ENCODE measurements at regions not wholly inside any gene's neighbourhood (a gene's known extent, or its start where the extent isn't known, plus 50 kb on each side); places are given as distances from the start of the nearest gene placed in this dataset.

DNA sequence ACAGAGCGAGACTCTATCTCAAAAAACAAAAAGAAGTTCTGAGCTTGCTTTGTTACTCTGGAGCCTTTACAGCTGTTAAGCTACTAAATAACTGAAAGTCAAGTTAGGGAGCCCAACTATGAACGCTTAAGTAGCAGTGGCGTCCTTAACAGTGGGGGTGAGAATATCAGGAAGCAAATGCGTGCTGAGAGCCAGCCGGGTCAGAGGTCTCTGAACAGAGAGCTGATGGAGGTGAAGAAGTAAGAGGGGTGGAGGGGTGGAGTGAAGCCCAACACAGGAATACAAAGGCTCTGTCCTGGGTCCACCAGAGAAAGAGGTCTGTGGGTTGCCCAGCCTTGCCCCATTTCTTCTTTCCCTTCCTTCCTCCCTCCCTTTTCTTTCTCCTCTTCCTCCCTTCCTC is 104.1 kb upstream of the GATA6 start:
- Histone ChIP-seq H3K27me3 (ENCODE audit: control insufficient read depth in 2 of 2, insufficient read depth in 2 of 2, low read length in 2 of 2) (peaks cover 5 to 8% of the 10 kb centered on the region in 2 experiments), H3K4me2 (ENCODE audit: insufficient read depth, low read length) (no peak overlapping the region), H2AFZ (ENCODE audit: low read depth, low read length) (no peak overlapping the region), H4K20me1 (replicated peaks; ENCODE audit: control insufficient read depth, extremely low read depth, insufficient read depth, low read length) (no peaks in the 10 kb centered on the region), H3K9me3 (replicated peaks; ENCODE audit: control insufficient read depth, insufficient read depth, low read length) (no peaks in the 10 kb centered on the region), H3K9me1 (replicated peaks; ENCODE audit: control insufficient read depth, extremely low read depth, insufficient read depth, low read length) (no peaks in the 10 kb centered on the region), H3K79me2 (ENCODE audit: control insufficient read depth, insufficient read depth, low read length) (no peaks in the 10 kb centered on the region), H3K36me3 (ENCODE audit: control insufficient read depth in 2 of 2, extremely low read depth in 1 of 2, insufficient read depth in 2 of 2, low read length in 2 of 2) (no peaks in the 10 kb centered on the region), H3K4me3 (replicated peaks in 1 of 3; ENCODE audit: insufficient read depth in 1 of 3, low read depth in 1 of 3, low read length in 3 of 3) (no peak overlapping the region), H3K9ac (replicated peaks; ENCODE audit: extremely low read depth, insufficient read depth, low read length) (no peak overlapping the region), H3K4me1 (ENCODE audit: control insufficient read depth, extremely low read depth, insufficient read depth, low read length) (no peaks in the 10 kb centered on the region), H3K27ac (ENCODE audit: insufficient read depth, low read depth, low read length) (no peak overlapping the region)
- TF ChIP-seq FOS (IDR thresholded peaks at IDR 0.05; ENCODE audit: borderline replicate concordance, insufficient read depth, low read length), result no peak
- TF ChIP-seq EZH2 (IDR thresholded peaks at IDR 0.05; ENCODE audit: borderline replicate concordance, low read depth, low read length, severe bottlenecking), result no peak
- TF ChIP-seq POLR2A (IDR thresholded peaks at IDR 0.05; ENCODE audit: low read depth, low read length), result no peak
- no peak for TF ChIP-seq MYC (IDR thresholded peaks at IDR 0.05; ENCODE audit: low read depth, low read length)
- TF ChIP-seq, protein P1, sequence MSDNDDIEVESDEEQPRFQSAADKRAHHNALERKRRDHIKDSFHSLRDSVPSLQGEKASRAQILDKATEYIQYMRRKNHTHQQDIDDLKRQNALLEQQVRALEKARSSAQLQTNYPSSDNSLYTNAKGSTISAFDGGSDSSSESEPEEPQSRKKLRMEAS (IDR thresholded peaks at IDR 0.05; ENCODE audit: insufficient read depth, insufficient read length), result no peak
- no peak for TF ChIP-seq GATA2 (IDR thresholded peaks at IDR 0.05; ENCODE audit: insufficient read depth, insufficient read length, low read depth, low read length)
- no peak for TF ChIP-seq POLR2AphosphoS5 (IDR thresholded peaks at IDR 0.05; ENCODE audit: insufficient read depth, low read depth, low read length)
- TF ChIP-seq JUN (IDR thresholded peaks at IDR 0.05; ENCODE audit: borderline replicate concordance, insufficient read depth, insufficient read length, low read depth), result no peak
- TF ChIP-seq, protein P2, sequence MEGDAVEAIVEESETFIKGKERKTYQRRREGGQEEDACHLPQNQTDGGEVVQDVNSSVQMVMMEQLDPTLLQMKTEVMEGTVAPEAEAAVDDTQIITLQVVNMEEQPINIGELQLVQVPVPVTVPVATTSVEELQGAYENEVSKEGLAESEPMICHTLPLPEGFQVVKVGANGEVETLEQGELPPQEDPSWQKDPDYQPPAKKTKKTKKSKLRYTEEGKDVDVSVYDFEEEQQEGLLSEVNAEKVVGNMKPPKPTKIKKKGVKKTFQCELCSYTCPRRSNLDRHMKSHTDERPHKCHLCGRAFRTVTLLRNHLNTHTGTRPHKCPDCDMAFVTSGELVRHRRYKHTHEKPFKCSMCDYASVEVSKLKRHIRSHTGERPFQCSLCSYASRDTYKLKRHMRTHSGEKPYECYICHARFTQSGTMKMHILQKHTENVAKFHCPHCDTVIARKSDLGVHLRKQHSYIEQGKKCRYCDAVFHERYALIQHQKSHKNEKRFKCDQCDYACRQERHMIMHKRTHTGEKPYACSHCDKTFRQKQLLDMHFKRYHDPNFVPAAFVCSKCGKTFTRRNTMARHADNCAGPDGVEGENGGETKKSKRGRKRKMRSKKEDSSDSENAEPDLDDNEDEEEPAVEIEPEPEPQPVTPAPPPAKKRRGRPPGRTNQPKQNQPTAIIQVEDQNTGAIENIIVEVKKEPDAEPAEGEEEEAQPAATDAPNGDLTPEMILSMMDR (IDR thresholded peaks at IDR 0.05; ENCODE audit: extremely low read depth in 1 of 2, insufficient read depth in 1 of 2, low read depth in 1 of 2, low read length in 2 of 2), result no peak
- intact Hi-C loops (cut with micrococcal nuclease) (no loop called here), dilution Hi-C loops (cut with MboI; ENCODE audit: extremely low pct_ligation_motif_present, low sequenced_read_pairs) (no loop called here)
- FAIRE-seq (no peak), DNase-seq (ENCODE audit: low read depth, low spot score) (no peak)
- CTCF ChIA-PET, result no interaction called here
- POLR2A ChIA-PET, result no interaction called here
- BruUV-seq (replicated peaks), result no TSS peak

Measured in endothelial cell of umbilical vein (primary cell).